Lower lobe of right lung (tissue), 2 donors: ENCODE measurements at regions not wholly inside any gene's neighbourhood (a gene's known extent, or its start where the extent isn't known, plus 50 kb on each side); places are given as distances from the start of the nearest gene placed in this dataset.

Source experiments
- ATAC-seq, 2 donors: fragments of 200-7000 bp; cut with Tn5 transposase; one replicate each; pipeline ENCODE4 v1.9.1; 2020 to 2022; ENCODE audit warnings: mild to moderate bottlenecking in 2 of 2, moderate library complexity in 2 of 2
- DNase-seq: peaks from one replicate; pipeline ENCODE4 v3.0.0-alpha.2; 2020
- H3K27ac ChIP-seq: fragments of 200-600 bp; one replicate; pipeline ENCODE4 v1.8.0; 2022
- H3K27me3 ChIP-seq: fragments of 200-600 bp; one replicate; pipeline ENCODE4 v1.8.0; 2022; ENCODE audit warnings: low read depth
- H3K36me3 ChIP-seq: fragments of 200-600 bp; one replicate; pipeline ENCODE4 v1.8.0; 2022; ENCODE audit warnings: mild to moderate bottlenecking
- H3K4me1 ChIP-seq: fragments of 200-600 bp; one replicate; pipeline ENCODE4 v1.8.0; 2022
- H3K4me3 ChIP-seq: fragments of 200-600 bp; one replicate; pipeline ENCODE4 v1.8.0; 2022; ENCODE audit warnings: mild to moderate bottlenecking
- H3K9me3 ChIP-seq: fragments of 200-600 bp; one replicate; pipeline ENCODE4 v1.8.0; 2022
- intact Hi-C: fragments of 100-400 bp; cut with DNase I; formaldehyde crosslinking; loops from one replicate; pipeline ENCODE4 v1.11.0; 2022
- TF ChIP-seq, protein P1 (sequence below): fragments of 200-600 bp; IDR thresholded peaks from one replicate; pipeline ENCODE4 v1.8.0; 2022; ENCODE audit warnings: antibody characterized with exemption, mild to moderate bottlenecking
- donor health status: DM: no; HTN: yes; CAD: no; lungs with severe emphysema.

DNA sequence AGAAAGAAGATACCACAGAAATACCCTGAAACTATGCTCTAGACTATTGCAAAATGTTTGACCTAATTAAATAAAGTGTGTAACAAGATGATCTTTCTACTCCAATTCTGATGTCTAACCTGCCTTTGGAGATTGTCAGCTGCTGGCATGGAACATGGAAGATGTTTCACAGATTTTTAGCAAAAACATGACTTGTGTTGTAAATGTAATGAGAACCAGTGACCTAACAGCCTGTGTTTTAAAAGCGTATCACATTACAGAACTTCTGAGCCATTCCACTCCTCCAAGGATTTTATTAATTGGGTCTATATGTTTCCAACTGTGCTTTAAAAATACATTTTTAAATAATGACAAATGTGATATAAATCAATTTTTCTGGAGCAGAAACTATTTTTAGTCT is 526.3 kb upstream of the SEMA3D start:
- no peaks in the 10 kb centered on the region for H3K9me3 ChIP-seq
- H3K36me3 ChIP-seq, result no peaks in the 10 kb centered on the region
- intact Hi-C loops, result no loop called here
- TF ChIP-seq, protein P1, sequence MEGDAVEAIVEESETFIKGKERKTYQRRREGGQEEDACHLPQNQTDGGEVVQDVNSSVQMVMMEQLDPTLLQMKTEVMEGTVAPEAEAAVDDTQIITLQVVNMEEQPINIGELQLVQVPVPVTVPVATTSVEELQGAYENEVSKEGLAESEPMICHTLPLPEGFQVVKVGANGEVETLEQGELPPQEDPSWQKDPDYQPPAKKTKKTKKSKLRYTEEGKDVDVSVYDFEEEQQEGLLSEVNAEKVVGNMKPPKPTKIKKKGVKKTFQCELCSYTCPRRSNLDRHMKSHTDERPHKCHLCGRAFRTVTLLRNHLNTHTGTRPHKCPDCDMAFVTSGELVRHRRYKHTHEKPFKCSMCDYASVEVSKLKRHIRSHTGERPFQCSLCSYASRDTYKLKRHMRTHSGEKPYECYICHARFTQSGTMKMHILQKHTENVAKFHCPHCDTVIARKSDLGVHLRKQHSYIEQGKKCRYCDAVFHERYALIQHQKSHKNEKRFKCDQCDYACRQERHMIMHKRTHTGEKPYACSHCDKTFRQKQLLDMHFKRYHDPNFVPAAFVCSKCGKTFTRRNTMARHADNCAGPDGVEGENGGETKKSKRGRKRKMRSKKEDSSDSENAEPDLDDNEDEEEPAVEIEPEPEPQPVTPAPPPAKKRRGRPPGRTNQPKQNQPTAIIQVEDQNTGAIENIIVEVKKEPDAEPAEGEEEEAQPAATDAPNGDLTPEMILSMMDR, result no peak
- H3K4me1 ChIP-seq, result no peaks in the 10 kb centered on the region
- DNase-seq, result no peak
- no peaks in the 10 kb centered on the region for H3K27me3 ChIP-seq
- no peak overlapping the region for H3K27ac ChIP-seq
- no peak for ATAC-seq
- no peak overlapping the region for H3K4me3 ChIP-seq

GRCh38 chr7:85711894-85712293 is 525.0 kb upstream of the SEMA3D start:
- DNase-seq (no peak), ATAC-seq (no peak)
- intact Hi-C loops, result no loop called here
- no peaks in the 10 kb centered on the region for H3K36me3 ChIP-seq
- no peak overlapping the region for H3K4me3 ChIP-seq
- no peak overlapping the region for H3K27ac ChIP-seq
- no peaks in the 10 kb centered on the region for H3K27me3 ChIP-seq
- H3K4me1 ChIP-seq, result no peaks in the 10 kb centered on the region
- no peaks in the 10 kb centered on the region for H3K9me3 ChIP-seq
- TF ChIP-seq, protein P1, result no peak

DNA sequence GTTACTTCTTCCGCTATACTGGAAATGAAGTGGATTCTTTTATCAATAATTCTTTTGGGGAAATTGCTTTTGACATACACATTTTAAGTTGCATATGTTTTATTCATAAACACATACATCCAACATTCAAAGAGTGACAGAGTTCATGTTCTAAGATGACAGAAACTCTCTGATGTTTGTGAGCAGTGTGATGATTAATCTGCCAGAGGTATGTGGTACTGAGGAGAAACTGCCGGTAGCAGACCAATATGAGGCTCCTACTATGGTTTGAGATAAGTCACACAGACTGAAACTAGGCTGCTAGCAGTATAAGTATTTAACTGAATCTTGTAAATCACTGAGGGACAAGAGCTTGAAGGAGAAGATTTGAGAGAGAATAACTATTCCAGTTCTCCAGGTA is 524.1 kb upstream of the SEMA3D start:
- TF ChIP-seq, protein P1, result no peak
- DNase-seq (no peak), ATAC-seq (no peak)
- Histone ChIP-seq H3K4me3 (no peak overlapping the region), H3K27ac (no peak overlapping the region), H3K36me3 (no peaks in the 10 kb centered on the region), H3K9me3 (no peaks in the 10 kb centered on the region), H3K27me3 (no peaks in the 10 kb centered on the region), H3K4me1 (no peaks in the 10 kb centered on the region)
- intact Hi-C loops, result no loop called here

DNA sequence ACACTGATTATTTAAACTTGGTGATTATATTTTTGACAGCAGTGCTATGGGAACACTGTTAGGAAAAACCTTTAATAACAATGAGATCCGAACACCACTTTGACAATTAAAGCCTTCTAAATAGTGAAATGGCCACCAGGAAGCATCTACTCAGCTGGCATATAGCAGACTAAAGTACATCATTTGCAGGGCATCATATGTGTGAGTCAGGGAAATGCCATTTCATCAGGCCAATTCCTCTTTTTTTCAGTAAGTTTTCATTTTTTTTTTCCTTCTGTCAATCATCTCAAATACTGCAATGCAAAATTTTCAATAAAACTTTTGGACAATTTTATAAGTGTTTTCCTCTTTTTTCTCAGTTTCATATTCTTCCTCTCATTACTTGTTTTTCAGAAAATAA is 521.4 kb upstream of the SEMA3D start:
- TF ChIP-seq, protein P1, result no peak
- Histone ChIP-seq H3K9me3 (no peaks in the 10 kb centered on the region), H3K36me3 (no peaks in the 10 kb centered on the region), H3K27ac (no peak overlapping the region), H3K4me3 (no peak overlapping the region), H3K27me3 (no peaks in the 10 kb centered on the region), H3K4me1 (no peaks in the 10 kb centered on the region)
- intact Hi-C loops, result no loop called here
- no peak for ATAC-seq
- DNase-seq, result no peak

GRCh38 chr7:85705076-85705475 is 518.2 kb upstream of the SEMA3D start:
- TF ChIP-seq, protein P1, result no peak
- ATAC-seq, result no peak
- H3K27me3 ChIP-seq, result no peaks in the 10 kb centered on the region
- H3K27ac ChIP-seq, result no peak overlapping the region
- H3K9me3 ChIP-seq, result no peaks in the 10 kb centered on the region
- no peak for DNase-seq
- H3K36me3 ChIP-seq, result no peaks in the 10 kb centered on the region
- intact Hi-C loops, result no loop called here
- no peaks in the 10 kb centered on the region for H3K4me1 ChIP-seq
- H3K4me3 ChIP-seq, result no peak overlapping the region
